Stimulated activated CD8-positive, alpha-beta memory T cell treated with anti-CD3 and anti-CD28 coated beads, Interleukin-15, amount 100 ng/mL, for 1 hour (primary cell): ENCODE measurements at regions not wholly inside any gene's neighbourhood (a gene's known extent, or its start where the extent isn't known, plus 50 kb on each side); places are given as distances from the start of the nearest gene placed in this dataset.

ENCODE experiments used
- DNase-seq: peaks from one replicate; pipeline ENCODE4 v3.0.0-alpha.2; 2020; ENCODE audit warnings: low read depth

- DNase-seq, result no peak
Measured at GRCh38 chr1:30405631-30406212, 317.7 kb downstream of the MATN1 start.

GRCh38 chr1:30405081-30405480, 318.3 kb downstream of the MATN1 start:
- no peak for DNase-seq

- DNase-seq, result no peak
Measured at GRCh38 chr1:30404341-30404740, 319.0 kb downstream of the MATN1 start.

GRCh38 chr1:30403726-30404125, 319.7 kb downstream of the MATN1 start:
- DNase-seq, result no peak

- DNase-seq, result no peak
Measured at GRCh38 chr1:30403061-30403645, 320.2 kb downstream of the MATN1 start.

- DNase-seq, result no peak
Measured at GRCh38 chr1:30402031-30402430, 321.4 kb downstream of the MATN1 start.

GRCh38 chr1:30400507-30400906, 322.9 kb downstream of the MATN1 start:
- no peak for DNase-seq

GRCh38 chr1:30399026-30399425, 324.4 kb downstream of the MATN1 start:
- no peak for DNase-seq

- no peak for DNase-seq
Measured at GRCh38 chr1:30397576-30397975, 325.8 kb downstream of the MATN1 start.

- DNase-seq, result no peak
Measured at GRCh38 chr1:30395631-30396030, 327.8 kb downstream of the MATN1 start.

GRCh38 chr1:30388386-30388785, 335.0 kb downstream of the MATN1 start:
- DNase-seq, result no peak

GRCh38 chr1:30386156-30386926, 337.0 kb downstream of the MATN1 start:
- no peak for DNase-seq

GRCh38 chr1:30385246-30385995, 338.0 kb downstream of the MATN1 start:
- no peak for DNase-seq

GRCh38 chr1:30384286-30385245, 338.8 kb downstream of the MATN1 start:
- no peak for DNase-seq

- DNase-seq, result no peak
Measured at GRCh38 chr1:30383221-30383711, 340.1 kb downstream of the MATN1 start.

GRCh38 chr1:30382496-30382895, 340.9 kb downstream of the MATN1 start:
- DNase-seq, result no peak

- no peak for DNase-seq
Measured at GRCh38 chr1:30381671-30382365, 341.6 kb downstream of the MATN1 start.

- no peak for DNase-seq
Measured at GRCh38 chr1:30381266-30381665, 342.1 kb downstream of the MATN1 start.

- no peak for DNase-seq
Measured at GRCh38 chr1:30380625-30380984, 342.8 kb downstream of the MATN1 start.

- peak; percentile 18 for DNase-seq
Measured at GRCh38 chr1:30379684-30380624, 343.4 kb downstream of the MATN1 start.
